Astrocyte (in vitro differentiated cells and primary cell): ENCODE measurements at regions not wholly inside any gene's neighbourhood (a gene's known extent, or its start where the extent isn't known, plus 50 kb on each side); places are given as distances from the start of the nearest gene placed in this dataset.
A peak's percentile ranks its signal among the peaks of the same experiment; 100 is the strongest.

Source experiments
- DNase-seq: peaks from one replicate; pipeline ENCODE4 v3.0.0-alpha.2; 2010; ENCODE audit warnings: low read depth
- FAIRE-seq: peaks from 2 replicates; lab custom pipeline; 2011; peaks lifted over from hg19 to GRCh38; lab: Jason Lieb, UNC
- H2AFZ ChIP-seq: 2 replicates; pipeline ENCODE4 v1.6.0; 2012; ENCODE audit warnings: low read depth, low read length, inconsistent platforms
- H3K27ac ChIP-seq: 2 replicates; pipeline ENCODE4 v1.5.1; 2011; ENCODE audit warnings: low read depth, low read length, inconsistent platforms
- H3K27me3 ChIP-seq: 2 replicates; pipeline ENCODE4 v1.6.0; 2011; ENCODE audit warnings: low read length, inconsistent platforms; ENCODE audit not compliant: insufficient read depth
- H3K36me3 ChIP-seq: 2 replicates; pipeline ENCODE4 v1.5.1; 2011; ENCODE audit warnings: low read length, inconsistent platforms; ENCODE audit not compliant: insufficient read depth
- H3K4me1 ChIP-seq: 2 replicates; pipeline ENCODE4 v1.5.1; 2011; ENCODE audit warnings: low read length, inconsistent platforms; ENCODE audit not compliant: insufficient read depth
- H3K4me2 ChIP-seq: 2 replicates; pipeline ENCODE4 v1.6.0; 2012; ENCODE audit warnings: low read length, inconsistent platforms
- H3K4me3 ChIP-seq: 2 replicates; pipeline ENCODE4 v1.5.1; 2011; ENCODE audit warnings: low read depth, mild to moderate bottlenecking, low read length, inconsistent platforms; ENCODE audit not compliant: insufficient read depth
- H3K79me2 ChIP-seq: 2 replicates; pipeline ENCODE4 v1.6.0; 2012; ENCODE audit warnings: mild to moderate bottlenecking, low read length, inconsistent platforms; ENCODE audit not compliant: insufficient read depth
- H3K9ac ChIP-seq: 2 replicates; pipeline ENCODE4 v1.6.0; 2012; ENCODE audit warnings: mild to moderate bottlenecking, low read length, inconsistent platforms
- H3K9me3 ChIP-seq: 2 replicates; pipeline ENCODE4 v1.5.1; 2012; ENCODE audit warnings: low read depth, mild to moderate bottlenecking, low read length, inconsistent platforms; ENCODE audit not compliant: insufficient read depth
- H4K20me1 ChIP-seq: 2 replicates; pipeline ENCODE4 v1.6.0; 2012; ENCODE audit warnings: low read length, inconsistent platforms; ENCODE audit not compliant: insufficient read depth
- H3K27ac Mint-ChIP-seq: one replicate; pipeline ENCODE4 v1.8.0; 2021; ENCODE audit warnings: mild to moderate bottlenecking, mixed read lengths; ENCODE audit not compliant: unreplicated experiment
- H3K27me3 Mint-ChIP-seq: one replicate; pipeline ENCODE4 v1.8.0; 2021; ENCODE audit warnings: low read depth, mixed read lengths; ENCODE audit not compliant: unreplicated experiment
- H3K36me3 Mint-ChIP-seq: one replicate; pipeline ENCODE4 v1.8.0; 2021; ENCODE audit warnings: low read depth, mixed read lengths; ENCODE audit not compliant: unreplicated experiment
- H3K4me1 Mint-ChIP-seq: one replicate; pipeline ENCODE4 v1.8.0; 2021; ENCODE audit warnings: low read depth, mixed read lengths; ENCODE audit not compliant: unreplicated experiment
- H3K4me3 Mint-ChIP-seq: one replicate; pipeline ENCODE4 v1.8.0; 2021; ENCODE audit warnings: mild to moderate bottlenecking, moderate library complexity, mixed read lengths; ENCODE audit not compliant: unreplicated experiment
- H3K9me3 Mint-ChIP-seq: one replicate; pipeline ENCODE4 v1.8.0; 2021; ENCODE audit warnings: mild to moderate bottlenecking, mixed read lengths; ENCODE audit not compliant: unreplicated experiment
- EZH2 ChIP-seq: IDR thresholded peaks from 2 replicates; pipeline ENCODE4 v1.6.1; 2012; ENCODE audit warnings: mild to moderate bottlenecking, low read length, inconsistent platforms; ENCODE audit not compliant: insufficient read depth
- TF ChIP-seq, protein P1 (sequence below): IDR thresholded peaks from 2 replicates; pipeline ENCODE4 v1.5.1; 2011; ENCODE audit warnings: low read depth, mild to moderate bottlenecking, inconsistent platforms, low read length, moderate library complexity; ENCODE audit not compliant: insufficient read depth

- no peaks in the 10 kb centered on the region for H3K4me1 Mint-ChIP-seq
- no peak overlapping the region for H3K27ac Mint-ChIP-seq
- H3K9me3 Mint-ChIP-seq, result no peaks in the 10 kb centered on the region
- Histone ChIP-seq H3K27me3 (no peaks in the 10 kb centered on the region), H3K4me3 (no peak overlapping the region), H3K4me2 (no peak overlapping the region), H3K4me1 (no peaks in the 10 kb centered on the region), H3K9me3 (no peaks in the 10 kb centered on the region), H3K36me3 (no peaks in the 10 kb centered on the region), H3K9ac (no peak overlapping the region), H3K27ac (no peak overlapping the region), H2AFZ (no peak overlapping the region), H3K79me2 (no peaks in the 10 kb centered on the region), H4K20me1 (no peaks in the 10 kb centered on the region)
- FAIRE-seq (no peak), DNase-seq (no peak)
- no peak overlapping the region for H3K4me3 Mint-ChIP-seq
- no peaks in the 10 kb centered on the region for H3K36me3 Mint-ChIP-seq
- H3K27me3 Mint-ChIP-seq, result no peaks in the 10 kb centered on the region
- TF ChIP-seq, protein P1, sequence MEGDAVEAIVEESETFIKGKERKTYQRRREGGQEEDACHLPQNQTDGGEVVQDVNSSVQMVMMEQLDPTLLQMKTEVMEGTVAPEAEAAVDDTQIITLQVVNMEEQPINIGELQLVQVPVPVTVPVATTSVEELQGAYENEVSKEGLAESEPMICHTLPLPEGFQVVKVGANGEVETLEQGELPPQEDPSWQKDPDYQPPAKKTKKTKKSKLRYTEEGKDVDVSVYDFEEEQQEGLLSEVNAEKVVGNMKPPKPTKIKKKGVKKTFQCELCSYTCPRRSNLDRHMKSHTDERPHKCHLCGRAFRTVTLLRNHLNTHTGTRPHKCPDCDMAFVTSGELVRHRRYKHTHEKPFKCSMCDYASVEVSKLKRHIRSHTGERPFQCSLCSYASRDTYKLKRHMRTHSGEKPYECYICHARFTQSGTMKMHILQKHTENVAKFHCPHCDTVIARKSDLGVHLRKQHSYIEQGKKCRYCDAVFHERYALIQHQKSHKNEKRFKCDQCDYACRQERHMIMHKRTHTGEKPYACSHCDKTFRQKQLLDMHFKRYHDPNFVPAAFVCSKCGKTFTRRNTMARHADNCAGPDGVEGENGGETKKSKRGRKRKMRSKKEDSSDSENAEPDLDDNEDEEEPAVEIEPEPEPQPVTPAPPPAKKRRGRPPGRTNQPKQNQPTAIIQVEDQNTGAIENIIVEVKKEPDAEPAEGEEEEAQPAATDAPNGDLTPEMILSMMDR, result no peak
- TF ChIP-seq EZH2, result no peak
Observed at GRCh38 chr4:72984351-72984750, 85.2 kb downstream of the COX18 start.

DNA sequence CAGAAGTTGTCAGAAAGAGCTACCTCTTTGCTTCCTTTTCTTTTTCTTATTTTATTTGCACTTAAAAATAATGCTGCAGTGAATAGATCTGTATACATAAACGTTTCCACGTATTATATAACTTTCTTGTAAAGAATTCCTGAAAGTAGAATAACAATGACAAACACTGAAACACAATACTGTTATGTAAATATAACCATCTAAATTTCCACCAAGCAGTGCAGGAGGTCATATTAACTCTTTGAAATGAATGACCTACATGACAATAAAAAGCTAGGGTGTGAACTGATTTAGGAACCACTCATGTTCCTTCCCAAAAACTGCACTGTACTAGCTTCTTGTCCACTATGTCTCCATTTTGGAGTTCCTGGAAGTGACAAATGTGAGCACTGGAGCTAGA lies 85.8 kb downstream of the COX18 start:
- no peaks in the 10 kb centered on the region for H3K27me3 ChIP-seq
- FAIRE-seq (no peak), DNase-seq (no peak)
- no peaks in the 10 kb centered on the region for H3K4me1 Mint-ChIP-seq
- H4K20me1 ChIP-seq, result no peaks in the 10 kb centered on the region
- no peaks in the 10 kb centered on the region for H3K36me3 ChIP-seq
- H2AFZ ChIP-seq, result no peak overlapping the region
- no peaks in the 10 kb centered on the region for H3K27me3 Mint-ChIP-seq
- H3K36me3 Mint-ChIP-seq, result no peaks in the 10 kb centered on the region
- H3K4me2 ChIP-seq, result no peak overlapping the region
- H3K27ac ChIP-seq, result no peak overlapping the region
- H3K9me3 Mint-ChIP-seq, result no peaks in the 10 kb centered on the region
- no peak overlapping the region for H3K4me3 ChIP-seq
- no peak overlapping the region for H3K4me3 Mint-ChIP-seq
- H3K9me3 ChIP-seq, result no peaks in the 10 kb centered on the region
- no peaks in the 10 kb centered on the region for H3K79me2 ChIP-seq
- H3K9ac ChIP-seq, result no peak overlapping the region
- H3K4me1 ChIP-seq, result no peaks in the 10 kb centered on the region
- no peak overlapping the region for H3K27ac Mint-ChIP-seq
- TF ChIP-seq EZH2, result no peak
- TF ChIP-seq, protein P1, result no peak

DNA sequence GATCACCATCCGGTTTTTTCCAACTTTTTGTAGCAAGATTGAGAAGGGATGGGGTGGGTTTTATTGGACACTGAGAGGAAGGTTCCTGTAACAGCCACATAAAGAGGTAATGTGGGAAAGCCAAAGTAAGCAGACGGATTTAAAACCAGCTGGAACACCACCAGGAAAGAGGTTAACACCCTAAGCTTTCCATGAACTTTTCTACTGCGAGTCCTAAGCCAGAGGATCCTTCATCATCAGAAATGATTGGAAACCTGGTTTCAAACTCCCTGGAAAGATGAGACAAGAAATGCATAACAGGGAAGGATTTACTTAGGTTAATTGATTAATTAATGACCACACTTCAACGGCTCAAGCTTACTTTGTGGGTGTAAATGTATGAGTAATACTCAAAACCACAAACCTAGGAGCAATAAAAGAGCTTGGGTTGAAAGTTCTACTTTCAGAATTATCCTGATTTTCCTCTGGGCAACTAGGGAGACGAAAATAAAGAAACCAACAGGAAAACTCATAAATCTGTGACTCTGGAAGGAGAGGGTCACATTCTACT lies 91.5 kb downstream of the COX18 start:
- no peak overlapping the region for H3K27ac ChIP-seq
- Mint-ChIP-seq H3K4me1 (peaks cover 19% of the 10 kb centered on the region), H3K27me3 (no peaks in the 10 kb centered on the region), H3K36me3 (no peaks in the 10 kb centered on the region), H3K4me3 (no peak overlapping the region), H3K9me3 (no peaks in the 10 kb centered on the region), H3K27ac (no peak overlapping the region)
- FAIRE-seq (no peak), DNase-seq (peak; percentile 81)
- H3K9ac ChIP-seq, result no peak overlapping the region
- H3K4me3 ChIP-seq, result no peak overlapping the region
- H4K20me1 ChIP-seq, result no peaks in the 10 kb centered on the region
- TF ChIP-seq, protein P1, result no peak
- no peak for TF ChIP-seq EZH2
- no peak overlapping the region for H3K4me2 ChIP-seq
- no peaks in the 10 kb centered on the region for H3K36me3 ChIP-seq
- no peaks in the 10 kb centered on the region for H3K79me2 ChIP-seq
- no peaks in the 10 kb centered on the region for H3K9me3 ChIP-seq
- peaks cover 16% of the 10 kb centered on the region for H3K4me1 ChIP-seq
- no peak overlapping the region for H2AFZ ChIP-seq
- no peaks in the 10 kb centered on the region for H3K27me3 ChIP-seq
